ENCODE measurements at regions not wholly inside any gene's neighbourhood (a gene's known extent, or its start where the extent isn't known, plus 50 kb on each side); places are given as distances from the start of the nearest gene placed in this dataset.
"Not testable (repeated sequence)": the region's sequence is repeated elsewhere in the genome, so short reads cannot be mapped to it uniquely, and the experiment has no call there.

DNA sequence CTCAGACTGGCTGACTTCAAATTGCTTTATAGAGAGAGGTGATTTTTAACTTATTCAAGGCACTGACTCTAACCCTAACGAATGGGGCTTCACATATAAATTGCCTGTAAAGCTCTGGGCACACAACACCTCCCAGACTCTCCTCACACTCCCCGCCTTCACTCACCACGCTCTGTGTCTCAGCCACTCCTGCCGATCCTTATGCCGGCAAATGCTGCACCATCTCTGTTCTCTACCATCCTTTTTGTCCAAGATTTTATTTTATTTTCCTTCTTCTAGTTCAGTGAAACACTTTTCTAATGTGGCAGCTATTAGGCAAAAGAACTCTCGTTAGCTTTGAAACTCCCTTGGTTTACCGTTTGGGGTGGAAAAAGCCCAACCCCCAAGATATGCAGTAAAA is 446.1 kb upstream of the TMEM132C start:
- no peak for DNase-seq (ENCODE audit: low read depth)
- TF ChIP-seq, protein P1, sequence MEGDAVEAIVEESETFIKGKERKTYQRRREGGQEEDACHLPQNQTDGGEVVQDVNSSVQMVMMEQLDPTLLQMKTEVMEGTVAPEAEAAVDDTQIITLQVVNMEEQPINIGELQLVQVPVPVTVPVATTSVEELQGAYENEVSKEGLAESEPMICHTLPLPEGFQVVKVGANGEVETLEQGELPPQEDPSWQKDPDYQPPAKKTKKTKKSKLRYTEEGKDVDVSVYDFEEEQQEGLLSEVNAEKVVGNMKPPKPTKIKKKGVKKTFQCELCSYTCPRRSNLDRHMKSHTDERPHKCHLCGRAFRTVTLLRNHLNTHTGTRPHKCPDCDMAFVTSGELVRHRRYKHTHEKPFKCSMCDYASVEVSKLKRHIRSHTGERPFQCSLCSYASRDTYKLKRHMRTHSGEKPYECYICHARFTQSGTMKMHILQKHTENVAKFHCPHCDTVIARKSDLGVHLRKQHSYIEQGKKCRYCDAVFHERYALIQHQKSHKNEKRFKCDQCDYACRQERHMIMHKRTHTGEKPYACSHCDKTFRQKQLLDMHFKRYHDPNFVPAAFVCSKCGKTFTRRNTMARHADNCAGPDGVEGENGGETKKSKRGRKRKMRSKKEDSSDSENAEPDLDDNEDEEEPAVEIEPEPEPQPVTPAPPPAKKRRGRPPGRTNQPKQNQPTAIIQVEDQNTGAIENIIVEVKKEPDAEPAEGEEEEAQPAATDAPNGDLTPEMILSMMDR (conservative IDR thresholded peaks at IDR 0.05; ENCODE audit: low read length): no peak
- H3K4me3 ChIP-seq (ENCODE audit: low read length): no peak overlapping the region

DNA sequence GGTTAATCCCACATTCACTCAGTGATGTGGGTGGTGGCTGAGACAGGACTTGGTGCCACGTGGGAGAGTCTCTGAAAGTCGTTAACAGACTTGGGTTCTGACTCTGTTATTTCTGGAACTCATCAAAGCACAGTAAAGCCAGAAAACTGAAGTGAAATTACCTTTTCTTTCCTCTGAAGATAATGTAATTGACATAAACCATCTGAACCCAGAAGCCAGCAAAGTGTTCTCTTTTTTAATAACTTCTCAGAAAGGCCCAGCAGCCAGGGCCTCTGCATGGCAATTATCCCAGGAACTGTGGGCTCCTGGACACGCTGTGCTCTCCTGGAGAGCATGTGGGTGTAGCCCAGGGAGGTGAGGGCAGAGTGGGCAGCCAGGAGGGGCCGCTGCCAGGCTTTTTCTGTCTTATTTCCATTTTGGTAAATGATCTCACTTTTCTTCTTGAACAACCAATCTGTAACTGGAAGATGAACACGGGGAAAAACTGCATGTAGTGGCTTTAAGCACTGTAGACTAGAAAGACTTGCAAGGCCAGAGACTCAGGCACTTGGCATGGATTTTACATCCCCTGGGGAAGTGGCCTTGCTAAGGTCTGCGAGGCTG is 444.1 kb upstream of the TMEM132C start:
- no peak overlapping the region for H3K4me3 ChIP-seq (ENCODE audit: low read length)
- no peak for DNase-seq (ENCODE audit: low read depth)
- TF ChIP-seq, protein P1 (conservative IDR thresholded peaks at IDR 0.05; ENCODE audit: low read length): no peak

DNA sequence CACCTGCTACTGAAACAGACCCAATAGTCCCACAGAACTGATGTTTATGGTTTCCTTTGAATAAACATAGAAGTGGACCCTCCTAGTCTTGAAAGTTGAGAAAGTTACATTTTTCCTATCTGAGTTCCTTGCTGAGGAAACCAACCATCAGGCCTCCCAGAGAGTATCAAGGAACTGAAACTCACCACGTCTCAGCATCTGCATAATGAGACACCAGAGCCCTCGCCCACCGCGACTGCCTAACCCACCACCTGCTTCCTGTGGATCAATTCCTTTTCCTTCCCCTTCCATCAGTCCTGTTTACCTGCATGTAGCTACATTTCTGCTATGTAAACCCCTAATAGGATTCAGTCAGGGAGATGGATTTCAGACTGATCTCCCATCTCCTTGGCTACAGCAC is 443.2 kb upstream of the TMEM132C start:
- TF ChIP-seq, protein P1 (conservative IDR thresholded peaks at IDR 0.05; ENCODE audit: low read length): no peak
- DNase-seq (ENCODE audit: low read depth): no peak
- H3K4me3 ChIP-seq (ENCODE audit: low read length): no peak overlapping the region

DNA sequence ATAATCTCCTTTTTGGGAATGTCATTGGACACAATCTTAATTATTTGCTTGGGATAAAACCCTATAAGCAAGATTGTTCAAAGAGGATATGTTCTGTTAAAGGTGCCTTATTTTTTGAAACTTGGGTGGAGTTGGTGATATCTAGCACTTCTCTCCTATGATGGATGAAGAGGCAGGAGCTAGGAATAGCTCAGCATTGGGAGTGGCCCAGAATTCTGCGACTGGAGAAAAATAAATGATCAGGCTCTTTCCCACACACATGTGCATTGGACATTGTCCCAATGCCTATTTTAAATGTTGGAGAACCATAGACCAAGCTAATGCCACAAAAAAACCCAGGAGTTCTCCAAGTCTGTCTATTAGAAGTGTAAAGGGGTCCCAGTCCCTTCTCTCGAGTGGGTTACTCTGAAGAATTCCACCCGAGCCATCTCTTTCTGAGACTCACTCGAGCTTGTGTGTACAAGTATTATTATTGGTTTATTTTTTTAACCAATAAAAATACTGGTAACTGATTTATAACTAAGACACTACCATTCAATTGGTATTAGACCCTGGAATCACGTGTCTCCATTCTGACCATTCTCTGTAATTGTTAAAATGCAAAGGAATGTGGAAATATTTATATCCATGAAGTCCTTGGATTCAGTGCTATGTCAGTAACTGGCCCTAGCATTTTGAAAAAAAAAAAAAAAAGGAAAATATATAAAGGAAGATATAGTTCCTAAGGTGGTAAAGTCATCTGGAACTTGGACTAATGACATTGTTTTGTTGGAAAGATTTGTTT is 437.5 kb upstream of the TMEM132C start:
- TF ChIP-seq, protein P1 (conservative IDR thresholded peaks at IDR 0.05; ENCODE audit: low read length): no peak
- DNase-seq (ENCODE audit: low read depth): no peak
- no peak overlapping the region for H3K4me3 ChIP-seq (ENCODE audit: low read length)

DNA sequence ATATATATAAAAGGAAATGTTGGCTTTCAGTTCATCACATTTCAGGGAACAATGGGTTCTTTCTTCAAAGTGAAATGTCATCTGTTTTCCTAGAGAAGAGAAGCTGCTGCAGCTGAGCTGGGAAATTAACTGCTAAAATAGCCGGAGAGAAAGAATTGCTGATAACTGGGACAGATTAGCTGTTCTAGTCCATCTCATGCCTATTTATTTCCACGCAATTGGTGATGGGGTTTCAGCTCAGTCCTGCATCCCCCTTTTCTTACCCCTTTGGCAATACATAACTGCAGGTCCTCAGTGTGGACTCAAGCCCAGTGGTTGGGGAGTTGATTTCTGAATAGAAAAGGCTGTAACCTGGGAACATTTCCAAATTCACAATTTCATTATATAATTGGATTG is 436.9 kb upstream of the TMEM132C start:
- H3K4me3 ChIP-seq (ENCODE audit: low read length): no peak overlapping the region
- DNase-seq (ENCODE audit: low read depth): no peak
- TF ChIP-seq, protein P1 (conservative IDR thresholded peaks at IDR 0.05; ENCODE audit: low read length): no peak

DNA sequence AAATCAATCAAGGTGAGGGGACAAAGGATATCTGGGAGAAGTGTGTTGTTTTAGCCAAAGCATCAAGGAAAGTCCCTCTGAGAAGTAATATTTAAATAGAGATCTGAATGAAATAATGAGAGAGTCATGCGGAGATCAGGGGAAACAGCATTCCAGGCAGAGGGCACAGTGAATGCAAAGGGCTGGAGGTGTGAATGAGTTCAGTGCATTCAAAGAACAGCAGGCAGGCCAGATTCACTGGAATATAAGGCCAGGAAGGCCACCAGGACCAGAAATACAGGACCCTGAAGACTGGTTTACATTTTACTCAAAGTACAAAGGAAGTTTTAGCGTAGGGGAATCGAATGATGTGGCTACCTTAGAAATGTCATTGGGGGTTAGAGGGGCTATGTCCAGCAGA is 436.2 kb upstream of the TMEM132C start:
- TF ChIP-seq, protein P1 (conservative IDR thresholded peaks at IDR 0.05; ENCODE audit: low read length): no peak
- no peak overlapping the region for H3K4me3 ChIP-seq (ENCODE audit: low read length)
- no peak for DNase-seq (ENCODE audit: low read depth)

DNA sequence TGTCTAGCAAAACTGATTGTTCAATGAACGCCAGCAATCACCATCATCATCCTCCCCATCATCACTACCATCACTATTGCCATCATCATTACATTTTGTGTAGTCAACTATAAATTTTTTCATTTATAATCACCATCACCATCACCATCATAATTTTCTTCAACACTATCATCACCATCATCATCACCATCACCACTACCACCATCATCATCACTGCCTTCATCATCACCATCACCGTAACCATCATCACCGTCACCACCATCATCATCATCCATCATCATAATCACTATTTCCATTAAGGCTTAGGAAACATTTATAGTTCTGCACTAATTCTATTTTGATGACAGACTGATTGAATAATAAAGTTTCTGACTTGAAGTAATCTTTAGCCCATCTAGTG is 434.8 kb upstream of the TMEM132C start:
- TF ChIP-seq, protein P1 (conservative IDR thresholded peaks at IDR 0.05; ENCODE audit: low read length): no peak
- DNase-seq (ENCODE audit: low read depth): no peak
- no peak overlapping the region for H3K4me3 ChIP-seq (ENCODE audit: low read length)

DNA sequence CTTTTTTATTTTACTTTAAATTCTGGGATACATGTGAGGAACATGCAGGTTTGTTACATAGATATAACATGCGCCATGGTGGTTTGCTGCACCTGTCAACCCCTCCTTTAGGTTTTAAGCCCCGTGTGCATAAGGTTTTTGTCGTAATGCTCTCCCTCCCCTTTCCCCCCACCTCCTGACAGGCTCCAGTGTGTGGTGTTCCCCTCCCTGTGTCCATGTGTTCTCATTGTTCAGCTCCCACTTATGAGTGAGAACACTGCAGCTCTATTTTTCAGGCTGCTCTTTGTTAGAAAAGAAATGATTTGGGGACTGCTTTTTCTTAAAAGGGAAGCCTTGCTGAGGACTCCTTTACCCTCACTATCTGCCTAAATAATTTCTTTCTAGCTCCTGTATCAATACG is 430.2 kb upstream of the TMEM132C start:
- not testable (repeated sequence) for H3K4me3 ChIP-seq (ENCODE audit: low read length); DNase-seq (ENCODE audit: low read depth)

Data from AG10803 (cell line).